NCI-H748 (cell line): ENCODE measurements at regions not wholly inside any gene's neighbourhood (a gene's known extent, or its start where the extent isn't known, plus 50 kb on each side); places are given as distances from the start of the nearest gene placed in this dataset.
A peak's percentile ranks its signal among the peaks of the same experiment; 100 is the strongest.
"Not testable (repeated sequence)": the region's sequence is repeated elsewhere in the genome, so short reads cannot be mapped to it uniquely, and the experiment has no call there.

Experiments used
- DNase-seq: peaks from one replicate; lab custom pipeline; 2025; ENCODE audit not compliant: unreplicated experiment; lab: John Stamatoyannopoulos, UW

- no peak for DNase-seq
Measured at GRCh38 chr13:71304861-71305260, 562.1 kb downstream of the DACH1 start.

- DNase-seq, result peak; percentile 49
Measured at GRCh38 chr13:71303144-71303543, 563.9 kb downstream of the DACH1 start.

GRCh38 chr13:71300602-71301001 lies 566.4 kb downstream of the DACH1 start:
- DNase-seq, result no peak

- peak; percentile 33 for DNase-seq
Measured at GRCh38 chr13:71291842-71292146, 575.2 kb downstream of the DACH1 start.

GRCh38 chr13:71290963-71291841 lies 575.8 kb downstream of the DACH1 start:
- peak; percentile 87 for DNase-seq

- not testable (repeated sequence) for DNase-seq
Measured at GRCh38 chr13:71289980-71290379, 577.0 kb downstream of the DACH1 start.

GRCh38 chr13:71285700-71286099 lies 581.3 kb downstream of the DACH1 start:
- peak; percentile 39 for DNase-seq

GRCh38 chr13:71278512-71278911 lies 588.5 kb downstream of the DACH1 start:
- DNase-seq, result peak; percentile 66

GRCh38 chr13:71274923-71275608 lies 591.9 kb downstream of the DACH1 start:
- no peak for DNase-seq

- DNase-seq, result no peak
Measured at GRCh38 chr13:71261256-71261655, 605.7 kb downstream of the DACH1 start.

GRCh38 chr13:71260246-71260645 lies 606.8 kb downstream of the DACH1 start:
- no peak for DNase-seq

GRCh38 chr13:71255633-71256032 lies 611.4 kb downstream of the DACH1 start:
- DNase-seq, result no peak

- no peak for DNase-seq
Measured at GRCh38 chr13:71254384-71254783, 612.6 kb downstream of the DACH1 start.

GRCh38 chr13:71252184-71252704 lies 614.8 kb downstream of the DACH1 start:
- DNase-seq, result no peak

GRCh38 chr13:71251292-71251951 lies 615.6 kb downstream of the DACH1 start:
- DNase-seq, result no peak

GRCh38 chr13:71249011-71249410 lies 618.0 kb downstream of the DACH1 start:
- peak; percentile 24 for DNase-seq

GRCh38 chr13:71244161-71244560 lies 622.8 kb downstream of the DACH1 start:
- DNase-seq, result no peak

- peak; percentile 87 for DNase-seq
Measured at GRCh38 chr13:71242201-71242600, 624.8 kb downstream of the DACH1 start.

- peak; percentile 55 for DNase-seq
Measured at GRCh38 chr13:71240911-71241310, 626.1 kb downstream of the DACH1 start.

GRCh38 chr13:71237332-71237731 lies 629.7 kb downstream of the DACH1 start:
- no peak for DNase-seq

- peak; percentile 45 for DNase-seq
Measured at GRCh38 chr13:71219698-71220415, 647.1 kb downstream of the DACH1 start.
